SW 1271 (cell line): ENCODE measurements at regions not wholly inside any gene's neighbourhood (a gene's known extent, or its start where the extent isn't known, plus 50 kb on each side); places are given as distances from the start of the nearest gene placed in this dataset.

Experiments
- DNase-seq, 2 experiments: peaks; one replicate each; lab custom pipeline; 2025; lab: John Stamatoyannopoulos, UW

- DNase-seq = no peak
Measured at GRCh38 chr9:90538566-90538965, 104.1 kb downstream of the DIRAS2 start.

- DNase-seq = no peak
Measured at GRCh38 chr9:90539286-90539685, 103.3 kb downstream of the DIRAS2 start.

- DNase-seq = no peak
Measured at GRCh38 chr9:90540734-90541133, 101.9 kb downstream of the DIRAS2 start.

GRCh38 chr9:90544488-90544887 lies 98.1 kb downstream of the DIRAS2 start:
- no peak for DNase-seq

- peak; percentile 69 to 85 for DNase-seq
Measured at GRCh38 chr9:90546200-90546599, 96.4 kb downstream of the DIRAS2 start.

DNA sequence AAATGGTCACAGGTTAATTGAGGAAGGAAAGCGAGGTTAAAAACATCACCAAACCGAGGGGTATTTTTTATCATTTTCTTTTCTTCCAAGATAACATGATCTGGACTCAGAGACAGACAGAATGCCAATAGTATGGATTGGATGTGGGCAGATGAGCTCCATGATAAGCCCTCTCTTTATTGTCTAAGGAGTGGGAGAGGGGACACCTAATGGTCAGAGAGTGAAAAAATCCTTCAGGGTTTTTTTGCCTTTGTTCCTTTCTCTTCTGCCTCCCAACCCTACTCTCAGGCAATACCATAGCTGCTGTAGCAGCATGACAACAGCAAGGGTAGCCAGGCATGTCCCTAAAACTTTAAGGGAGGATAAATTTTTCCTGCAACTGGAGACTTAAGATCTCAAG lies 94.7 kb downstream of the DIRAS2 start:
- DNase-seq = peak in 1 of 2 experiments; percentile 33

DNA sequence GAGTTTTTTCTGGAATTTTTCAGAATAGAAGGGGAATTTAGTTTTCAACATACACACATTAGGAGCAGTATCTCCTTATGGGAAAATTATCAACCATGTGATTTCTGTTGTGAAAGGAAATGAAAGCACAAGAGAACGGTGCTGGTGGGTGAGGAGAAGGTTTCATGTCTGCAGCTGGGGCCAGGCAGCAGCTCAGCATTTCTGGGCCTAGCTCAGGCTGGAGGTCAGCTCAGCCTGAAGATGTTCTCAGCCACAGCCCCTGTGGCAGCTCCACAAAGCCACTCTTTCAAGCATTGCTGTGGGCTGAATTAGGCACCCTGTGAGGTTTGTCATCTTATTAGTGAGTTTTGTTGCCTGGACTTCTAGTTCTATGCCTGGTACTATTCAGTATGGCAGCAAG lies 90.3 kb downstream of the DIRAS2 start:
- no peak for DNase-seq

- DNase-seq = no peak
Measured at GRCh38 chr9:90555351-90556057, 87.1 kb downstream of the DIRAS2 start.

GRCh38 chr9:90556897-90557675 lies 85.5 kb downstream of the DIRAS2 start:
- DNase-seq = no peak

- no peak for DNase-seq
Measured at GRCh38 chr9:90559075-90560073, 83.2 kb downstream of the DIRAS2 start.
